ENCODE measurements at regions not wholly inside any gene's neighbourhood (a gene's known extent, or its start where the extent isn't known, plus 50 kb on each side); places are given as distances from the start of the nearest gene placed in this dataset.

DNA sequence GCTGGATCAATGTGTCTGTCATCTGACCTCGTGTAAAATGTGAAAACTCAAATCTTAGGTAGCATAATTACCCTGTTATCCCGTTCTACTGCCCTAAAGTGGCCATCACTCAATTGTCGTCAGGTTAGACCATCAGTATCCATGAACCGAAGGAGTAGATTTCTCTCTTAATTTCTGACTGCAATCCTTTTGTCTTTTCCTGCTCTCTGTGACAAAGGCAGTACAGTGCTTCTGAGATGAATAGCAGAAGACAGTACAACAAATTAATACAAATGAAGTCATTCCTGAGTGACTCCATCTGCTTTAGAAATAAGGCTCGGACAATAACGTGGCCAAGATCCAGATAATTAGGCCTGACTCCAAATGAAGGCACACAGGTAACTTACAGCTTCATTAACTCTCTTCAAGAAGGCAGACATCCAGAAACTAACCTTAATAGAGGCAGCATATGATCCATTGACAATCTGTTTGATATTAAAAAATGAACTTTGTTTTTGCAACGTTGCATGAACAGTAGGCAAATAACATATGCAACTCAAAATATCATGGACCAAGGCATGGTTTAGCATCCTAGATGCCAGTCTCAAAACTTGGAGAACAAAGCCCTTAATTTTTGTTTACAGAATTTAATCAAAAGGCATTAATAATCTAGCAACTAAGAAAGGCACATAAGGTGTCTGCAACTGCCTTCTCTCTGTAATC lies 96.7 kb upstream of the CDH20 start:
- WGBS (ENCODE audit: extremely low coverage, insufficient coverage, insufficient read length): no CpG with 5 or more reads among the region's 7 CpGs
- Histone ChIP-seq H3K36me3 (ENCODE audit: control insufficient read depth in 1 of 2, insufficient read depth in 2 of 2, low read length in 2 of 2) (no peaks in the 10 kb centered on the region), H3K4ac (ENCODE audit: low read depth, low read length) (no peak overlapping the region), H3K79me1 (ENCODE audit: low read length) (no peaks in the 10 kb centered on the region), H4K8ac (ENCODE audit: low read depth, low read length) (no peak overlapping the region), H4K91ac (ENCODE audit: low read depth, low read length) (no peak overlapping the region), H3K79me2 (ENCODE audit: control insufficient read depth, insufficient read depth, low read length, poor library complexity) (no peaks in the 10 kb centered on the region), H3K27ac (ENCODE audit: low read depth, low read length) (no peak overlapping the region), H3K4me2 (ENCODE audit: low read length) (no peak overlapping the region), H2BK5ac (ENCODE audit: low read depth, low read length, poor library complexity) (no peak overlapping the region), H2BK12ac (ENCODE audit: low read length) (no peak overlapping the region), H3K23ac (ENCODE audit: low read length) (no peak overlapping the region), H3K18ac (ENCODE audit: low read length) (no peak overlapping the region), H3K9me3 (ENCODE audit: insufficient read depth, low read depth, low read length) (peaks cover 2% of the 10 kb centered on the region), H3K14ac (ENCODE audit: low read length) (no peak overlapping the region), H3K4me1 (ENCODE audit: control insufficient read depth in 1 of 2, insufficient read depth in 2 of 2, low read length in 2 of 2) (no peaks in the 10 kb centered on the region), H3K9ac (ENCODE audit: low read length) (no peak overlapping the region), H4K12ac (ENCODE audit: low read depth, low read length) (no peak overlapping the region), H3K4me3 (ENCODE audit: low read depth, low read length) (no peak overlapping the region), H3K27me3 (ENCODE audit: insufficient read depth, low read length) (no peaks in the 10 kb centered on the region), H2AK5ac (ENCODE audit: low read length) (no peak overlapping the region), H2BK120ac (ENCODE audit: insufficient read depth, low read length, poor library complexity) (no peak overlapping the region), H2AFZ (ENCODE audit: insufficient read depth, low read length, poor library complexity) (no peak overlapping the region)
- no peak for DNase-seq

DNA sequence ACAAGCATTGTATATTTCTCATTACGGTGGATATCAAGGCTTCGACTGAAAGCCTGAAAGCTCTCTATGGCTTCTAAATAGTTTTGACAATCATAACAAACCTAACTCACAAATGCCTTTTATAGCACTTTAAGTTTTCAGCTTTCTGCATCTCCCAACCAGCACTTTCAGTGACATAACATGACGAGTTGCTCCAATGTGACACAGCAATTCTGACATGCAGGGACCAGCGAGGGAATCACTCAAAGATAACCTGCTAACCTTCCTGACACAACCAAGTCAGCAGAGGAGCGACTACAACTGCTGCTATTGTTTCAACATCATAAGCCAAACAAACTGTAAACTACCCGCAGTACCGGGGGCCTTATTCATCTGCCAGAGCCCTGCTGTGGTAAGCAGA lies 95.7 kb upstream of the CDH20 start:
- Histone ChIP-seq H4K8ac (ENCODE audit: low read depth, low read length) (no peak overlapping the region), H3K23ac (ENCODE audit: low read length) (no peak overlapping the region), H3K9me3 (ENCODE audit: insufficient read depth, low read depth, low read length) (peaks cover 2% of the 10 kb centered on the region), H3K36me3 (ENCODE audit: control insufficient read depth in 1 of 2, insufficient read depth in 2 of 2, low read length in 2 of 2) (no peaks in the 10 kb centered on the region), H3K4me3 (ENCODE audit: low read depth, low read length) (no peak overlapping the region), H3K18ac (ENCODE audit: low read length) (no peak overlapping the region), H3K9ac (ENCODE audit: low read length) (no peak overlapping the region), H3K27ac (ENCODE audit: low read depth, low read length) (no peak overlapping the region), H2BK5ac (ENCODE audit: low read depth, low read length, poor library complexity) (no peak overlapping the region), H3K4me1 (ENCODE audit: control insufficient read depth in 1 of 2, insufficient read depth in 2 of 2, low read length in 2 of 2) (no peaks in the 10 kb centered on the region), H3K14ac (ENCODE audit: low read length) (no peak overlapping the region), H3K4ac (ENCODE audit: low read depth, low read length) (no peak overlapping the region), H3K79me1 (ENCODE audit: low read length) (no peaks in the 10 kb centered on the region), H2AK5ac (ENCODE audit: low read length) (no peak overlapping the region), H3K27me3 (ENCODE audit: insufficient read depth, low read length) (no peaks in the 10 kb centered on the region), H2BK120ac (ENCODE audit: insufficient read depth, low read length, poor library complexity) (no peak overlapping the region), H3K4me2 (ENCODE audit: low read length) (no peak overlapping the region), H4K91ac (ENCODE audit: low read depth, low read length) (no peak overlapping the region), H2BK12ac (ENCODE audit: low read length) (no peak overlapping the region), H3K79me2 (ENCODE audit: control insufficient read depth, insufficient read depth, low read length, poor library complexity) (no peaks in the 10 kb centered on the region), H4K12ac (ENCODE audit: low read depth, low read length) (no peak overlapping the region), H2AFZ (ENCODE audit: insufficient read depth, low read length, poor library complexity) (no peak overlapping the region)
- DNase-seq: no peak
- WGBS (ENCODE audit: extremely low coverage, insufficient coverage, insufficient read length): no CpG with 5 or more reads among the region's 7 CpGs

DNA sequence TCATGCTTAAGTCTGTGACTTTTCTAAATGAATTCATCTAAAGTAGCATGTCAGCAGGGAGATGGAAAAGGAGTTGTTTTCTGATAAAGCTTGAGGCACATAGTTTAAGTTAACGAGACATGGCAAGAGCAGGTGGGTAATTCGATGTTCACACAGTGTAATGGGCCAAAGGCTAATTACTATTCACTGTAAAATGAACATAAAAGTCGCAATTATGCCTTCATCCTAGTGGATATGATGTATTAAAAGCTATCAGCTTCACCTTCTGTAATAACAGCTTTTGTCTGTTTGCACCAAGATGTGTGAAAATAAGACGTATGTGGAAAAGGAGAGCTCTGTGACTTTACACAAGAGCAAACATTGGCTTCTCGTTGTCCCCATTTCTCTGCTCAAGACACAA lies 94.2 kb upstream of the CDH20 start:
- no peak overlapping the region for H2AFZ ChIP-seq (ENCODE audit: insufficient read depth, low read length, poor library complexity)
- H3K36me3 ChIP-seq (ENCODE audit: control insufficient read depth in 1 of 2, insufficient read depth in 2 of 2, low read length in 2 of 2): no peaks in the 10 kb centered on the region
- no CpG with 5 or more reads among the region's 5 CpGs for WGBS (ENCODE audit: extremely low coverage, insufficient coverage, insufficient read length)
- no peak overlapping the region for H4K8ac ChIP-seq (ENCODE audit: low read depth, low read length)
- no peak overlapping the region for H4K12ac ChIP-seq (ENCODE audit: low read depth, low read length)
- H3K4ac ChIP-seq (ENCODE audit: low read depth, low read length): no peak overlapping the region
- no peak overlapping the region for H3K14ac ChIP-seq (ENCODE audit: low read length)
- no peak overlapping the region for H4K91ac ChIP-seq (ENCODE audit: low read depth, low read length)
- no peak overlapping the region for H3K18ac ChIP-seq (ENCODE audit: low read length)
- no peaks in the 10 kb centered on the region for H3K79me2 ChIP-seq (ENCODE audit: control insufficient read depth, insufficient read depth, low read length, poor library complexity)
- no peak overlapping the region for H2BK5ac ChIP-seq (ENCODE audit: low read depth, low read length, poor library complexity)
- no peaks in the 10 kb centered on the region for H3K4me1 ChIP-seq (ENCODE audit: control insufficient read depth in 1 of 2, insufficient read depth in 2 of 2, low read length in 2 of 2)
- H3K4me2 ChIP-seq (ENCODE audit: low read length): no peak overlapping the region
- no peak overlapping the region for H3K23ac ChIP-seq (ENCODE audit: low read length)
- H3K9ac ChIP-seq (ENCODE audit: low read length): no peak overlapping the region
- peaks cover 2% of the 10 kb centered on the region for H3K9me3 ChIP-seq (ENCODE audit: insufficient read depth, low read depth, low read length)
- no peak for DNase-seq
- no peaks in the 10 kb centered on the region for H3K79me1 ChIP-seq (ENCODE audit: low read length)
- H2AK5ac ChIP-seq (ENCODE audit: low read length): no peak overlapping the region
- H3K27ac ChIP-seq (ENCODE audit: low read depth, low read length): no peak overlapping the region
- H2BK120ac ChIP-seq (ENCODE audit: insufficient read depth, low read length, poor library complexity): no peak overlapping the region
- H2BK12ac ChIP-seq (ENCODE audit: low read length): no peak overlapping the region
- no peaks in the 10 kb centered on the region for H3K27me3 ChIP-seq (ENCODE audit: insufficient read depth, low read length)
- no peak overlapping the region for H3K4me3 ChIP-seq (ENCODE audit: low read depth, low read length)

DNA sequence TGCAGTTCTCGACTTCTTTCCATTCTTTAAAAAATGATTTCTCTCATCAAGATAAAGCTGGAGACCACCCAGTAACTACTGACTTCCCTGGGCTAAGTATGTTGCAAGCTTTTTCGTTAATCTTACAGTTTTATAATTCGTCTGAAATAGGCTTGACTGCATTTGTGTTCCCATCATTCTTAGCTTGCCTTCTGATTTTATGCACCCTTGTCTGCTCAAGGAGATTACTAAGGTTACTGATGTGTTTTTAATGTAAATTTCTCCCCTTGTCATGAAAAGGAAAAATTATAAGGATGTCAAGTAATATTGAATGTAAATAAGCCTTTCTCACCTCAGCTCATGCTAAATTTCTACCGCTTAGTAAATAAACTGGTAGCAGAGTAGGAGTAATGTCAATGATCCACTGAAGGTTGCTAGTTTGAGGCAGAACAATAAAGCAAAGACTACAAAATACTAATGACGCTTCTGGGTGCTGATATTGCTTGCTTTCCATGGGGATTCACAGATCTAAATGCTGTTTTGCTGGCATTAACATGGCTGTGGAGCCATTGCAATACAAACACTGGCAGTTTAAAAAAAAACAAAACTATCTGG lies 91.9 kb upstream of the CDH20 start:
- Histone ChIP-seq H2BK12ac (ENCODE audit: low read length) (no peak overlapping the region), H3K27ac (ENCODE audit: low read depth, low read length) (no peak overlapping the region), H4K12ac (ENCODE audit: low read depth, low read length) (no peak overlapping the region), H2AFZ (ENCODE audit: insufficient read depth, low read length, poor library complexity) (no peak overlapping the region), H3K9me3 (ENCODE audit: insufficient read depth, low read depth, low read length) (peaks cover 2% of the 10 kb centered on the region), H3K4ac (ENCODE audit: low read depth, low read length) (no peak overlapping the region), H3K4me3 (ENCODE audit: low read depth, low read length) (no peak overlapping the region), H2BK120ac (ENCODE audit: insufficient read depth, low read length, poor library complexity) (no peak overlapping the region), H3K79me2 (ENCODE audit: control insufficient read depth, insufficient read depth, low read length, poor library complexity) (no peaks in the 10 kb centered on the region), H4K8ac (ENCODE audit: low read depth, low read length) (no peak overlapping the region), H3K27me3 (ENCODE audit: insufficient read depth, low read length) (no peaks in the 10 kb centered on the region), H3K18ac (ENCODE audit: low read length) (no peak overlapping the region), H3K9ac (ENCODE audit: low read length) (no peak overlapping the region), H2BK5ac (ENCODE audit: low read depth, low read length, poor library complexity) (no peak overlapping the region), H3K36me3 (ENCODE audit: control insufficient read depth in 1 of 2, insufficient read depth in 2 of 2, low read length in 2 of 2) (no peaks in the 10 kb centered on the region), H3K4me1 (ENCODE audit: control insufficient read depth in 1 of 2, insufficient read depth in 2 of 2, low read length in 2 of 2) (no peaks in the 10 kb centered on the region), H3K14ac (ENCODE audit: low read length) (no peak overlapping the region), H3K79me1 (ENCODE audit: low read length) (no peaks in the 10 kb centered on the region), H4K91ac (ENCODE audit: low read depth, low read length) (no peak overlapping the region), H2AK5ac (ENCODE audit: low read length) (no peak overlapping the region), H3K23ac (ENCODE audit: low read length) (no peak overlapping the region), H3K4me2 (ENCODE audit: low read length) (no peak overlapping the region)
- no CpG with 5 or more reads among the region's 5 CpGs for WGBS (ENCODE audit: extremely low coverage, insufficient coverage, insufficient read length)
- DNase-seq: no peak
